ENCODE measurements at regions not wholly inside any gene's neighbourhood (a gene's known extent, or its start where the extent isn't known, plus 50 kb on each side); places are given as distances from the start of the nearest gene placed in this dataset.

DNA sequence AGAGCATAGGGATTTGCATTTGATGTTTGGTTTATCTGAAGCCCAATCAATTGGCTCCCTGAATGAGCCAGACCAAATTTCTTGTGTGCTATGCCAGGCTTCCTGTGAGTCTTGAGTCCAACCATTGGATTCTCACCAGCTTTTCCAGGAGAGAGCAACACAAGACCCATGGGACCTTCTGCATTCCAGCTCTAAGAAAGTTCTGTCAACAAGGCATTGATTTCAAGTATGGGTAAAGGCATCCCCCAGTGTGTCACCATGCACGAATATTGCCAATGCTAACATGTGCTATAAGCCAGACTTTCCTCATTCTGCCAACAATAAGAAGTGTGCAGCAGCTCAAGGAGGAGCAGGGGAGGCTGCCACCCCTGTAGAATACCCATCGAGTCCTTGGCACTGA, 266.6 kb downstream of the ETAA1 start:
- Histone ChIP-seq H2AFZ (ENCODE audit: low read depth, low read length) (no peak overlapping the region), H3K79me2 (ENCODE audit: control insufficient read depth, insufficient read depth, low read length) (no peaks in the 10 kb centered on the region), H3K9me3 (replicated peaks; ENCODE audit: control insufficient read depth, insufficient read depth, low read length) (no peaks in the 10 kb centered on the region), H3K4me3 (replicated peaks in 1 of 3; ENCODE audit: insufficient read depth in 1 of 3, low read depth in 1 of 3, low read length in 3 of 3) (no peak overlapping the region), H3K9me1 (replicated peaks; ENCODE audit: control insufficient read depth, extremely low read depth, insufficient read depth, low read length) (no peaks in the 10 kb centered on the region), H3K27me3 (ENCODE audit: control insufficient read depth in 2 of 2, insufficient read depth in 2 of 2, low read length in 2 of 2) (no peaks in the 10 kb centered on the region), H3K4me1 (ENCODE audit: control insufficient read depth, extremely low read depth, insufficient read depth, low read length) (no peaks in the 10 kb centered on the region), H4K20me1 (replicated peaks; ENCODE audit: control insufficient read depth, extremely low read depth, insufficient read depth, low read length) (no peaks in the 10 kb centered on the region), H3K9ac (replicated peaks; ENCODE audit: extremely low read depth, insufficient read depth, low read length) (no peak overlapping the region), H3K36me3 (ENCODE audit: control insufficient read depth in 2 of 2, extremely low read depth in 1 of 2, insufficient read depth in 2 of 2, low read length in 2 of 2) (no peaks in the 10 kb centered on the region), H3K4me2 (ENCODE audit: insufficient read depth, low read length) (no peak overlapping the region), H3K27ac (ENCODE audit: insufficient read depth, low read depth, low read length) (no peak overlapping the region)
- POLR2A ChIA-PET, result no interaction called here
- no peak for DNase-seq (ENCODE audit: low read depth, low spot score)
- intact Hi-C loops (cut with micrococcal nuclease), result no loop called here
- TF ChIP-seq POLR2A (IDR thresholded peaks at IDR 0.05; ENCODE audit: low read depth, low read length), result no peak
- TF ChIP-seq, protein P1, sequence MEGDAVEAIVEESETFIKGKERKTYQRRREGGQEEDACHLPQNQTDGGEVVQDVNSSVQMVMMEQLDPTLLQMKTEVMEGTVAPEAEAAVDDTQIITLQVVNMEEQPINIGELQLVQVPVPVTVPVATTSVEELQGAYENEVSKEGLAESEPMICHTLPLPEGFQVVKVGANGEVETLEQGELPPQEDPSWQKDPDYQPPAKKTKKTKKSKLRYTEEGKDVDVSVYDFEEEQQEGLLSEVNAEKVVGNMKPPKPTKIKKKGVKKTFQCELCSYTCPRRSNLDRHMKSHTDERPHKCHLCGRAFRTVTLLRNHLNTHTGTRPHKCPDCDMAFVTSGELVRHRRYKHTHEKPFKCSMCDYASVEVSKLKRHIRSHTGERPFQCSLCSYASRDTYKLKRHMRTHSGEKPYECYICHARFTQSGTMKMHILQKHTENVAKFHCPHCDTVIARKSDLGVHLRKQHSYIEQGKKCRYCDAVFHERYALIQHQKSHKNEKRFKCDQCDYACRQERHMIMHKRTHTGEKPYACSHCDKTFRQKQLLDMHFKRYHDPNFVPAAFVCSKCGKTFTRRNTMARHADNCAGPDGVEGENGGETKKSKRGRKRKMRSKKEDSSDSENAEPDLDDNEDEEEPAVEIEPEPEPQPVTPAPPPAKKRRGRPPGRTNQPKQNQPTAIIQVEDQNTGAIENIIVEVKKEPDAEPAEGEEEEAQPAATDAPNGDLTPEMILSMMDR (IDR thresholded peaks at IDR 0.05; ENCODE audit: extremely low read depth in 1 of 2, insufficient read depth in 1 of 2, low read depth in 1 of 2, low read length in 2 of 2), result no peak
- no peak for TF ChIP-seq JUN (IDR thresholded peaks at IDR 0.05; ENCODE audit: borderline replicate concordance, insufficient read depth, insufficient read length, low read depth)
- TF ChIP-seq FOS (IDR thresholded peaks at IDR 0.05; ENCODE audit: borderline replicate concordance, insufficient read depth, low read length), result no peak
- no peak for TF ChIP-seq POLR2AphosphoS5 (IDR thresholded peaks at IDR 0.05; ENCODE audit: insufficient read depth, low read depth, low read length)
- TF ChIP-seq, protein P2, sequence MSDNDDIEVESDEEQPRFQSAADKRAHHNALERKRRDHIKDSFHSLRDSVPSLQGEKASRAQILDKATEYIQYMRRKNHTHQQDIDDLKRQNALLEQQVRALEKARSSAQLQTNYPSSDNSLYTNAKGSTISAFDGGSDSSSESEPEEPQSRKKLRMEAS (IDR thresholded peaks at IDR 0.05; ENCODE audit: insufficient read depth, insufficient read length), result no peak
- no peak for TF ChIP-seq GATA2 (IDR thresholded peaks at IDR 0.05; ENCODE audit: insufficient read depth, insufficient read length, low read depth, low read length)
- no peak for TF ChIP-seq MYC (IDR thresholded peaks at IDR 0.05; ENCODE audit: low read depth, low read length)
- no peak for TF ChIP-seq EZH2 (IDR thresholded peaks at IDR 0.05; ENCODE audit: borderline replicate concordance, low read depth, low read length, severe bottlenecking)
- no TSS peak for BruUV-seq (replicated peaks)
- CTCF ChIA-PET, result interaction anchor here (1.5 kb wide), 1 partner anchor 183 kb away, joined by 4 read pairs; no protein-coding TSS in a partner anchor
- dilution Hi-C loops (cut with MboI; ENCODE audit: extremely low pct_ligation_motif_present, low sequenced_read_pairs), result no loop called here
- no peak for FAIRE-seq
